ENCODE measurements at regions not wholly inside any gene's neighbourhood (a gene's known extent, or its start where the extent isn't known, plus 50 kb on each side); places are given as distances from the start of the nearest gene placed in this dataset.

DNA sequence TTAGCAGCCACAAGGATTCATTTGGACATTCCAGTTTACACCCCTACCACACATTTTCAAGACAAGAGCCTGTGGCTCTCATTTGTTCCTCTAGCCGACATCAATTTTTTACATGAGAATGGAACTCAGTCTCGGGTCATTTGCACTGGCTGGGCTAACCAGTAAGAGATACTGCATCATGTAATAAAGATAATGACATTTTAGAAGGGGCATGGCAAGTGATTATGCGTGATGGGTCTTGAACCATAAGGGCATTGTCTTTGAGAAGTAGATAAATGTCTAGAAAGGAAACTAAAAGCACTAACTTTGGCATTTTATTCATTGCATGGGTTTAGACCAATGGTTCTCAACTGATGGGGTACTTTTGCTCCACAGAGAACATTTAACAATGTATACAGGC is 146.0 kb upstream of the GRM7 start:
- H3K36me3 Mint-ChIP-seq (ENCODE audit: low read depth): no peaks in the 10 kb centered on the region
- no peaks in the 10 kb centered on the region for H3K27me3 ChIP-seq (ENCODE audit: control insufficient read depth, insufficient read depth, low read length, poor library complexity, severe bottlenecking)
- peaks cover 3% of the 10 kb centered on the region for H3K4me1 Mint-ChIP-seq
- no peak overlapping the region for H3K27ac ChIP-seq (ENCODE audit: low read depth, low read length)
- WGBS, 2 experiments (ENCODE audit: insufficient coverage in 1 of 2, insufficient read length in 1 of 2): 85 to 95% methylated on average over 3 of the region's 3 CpGs
- no peak for DNase-seq
- no peaks in the 10 kb centered on the region for H3K9me3 Mint-ChIP-seq
- H3K9ac ChIP-seq (ENCODE audit: extremely low read depth, low read length, poor library complexity, severe bottlenecking): no peak overlapping the region
- TF ChIP-seq, protein P1, sequence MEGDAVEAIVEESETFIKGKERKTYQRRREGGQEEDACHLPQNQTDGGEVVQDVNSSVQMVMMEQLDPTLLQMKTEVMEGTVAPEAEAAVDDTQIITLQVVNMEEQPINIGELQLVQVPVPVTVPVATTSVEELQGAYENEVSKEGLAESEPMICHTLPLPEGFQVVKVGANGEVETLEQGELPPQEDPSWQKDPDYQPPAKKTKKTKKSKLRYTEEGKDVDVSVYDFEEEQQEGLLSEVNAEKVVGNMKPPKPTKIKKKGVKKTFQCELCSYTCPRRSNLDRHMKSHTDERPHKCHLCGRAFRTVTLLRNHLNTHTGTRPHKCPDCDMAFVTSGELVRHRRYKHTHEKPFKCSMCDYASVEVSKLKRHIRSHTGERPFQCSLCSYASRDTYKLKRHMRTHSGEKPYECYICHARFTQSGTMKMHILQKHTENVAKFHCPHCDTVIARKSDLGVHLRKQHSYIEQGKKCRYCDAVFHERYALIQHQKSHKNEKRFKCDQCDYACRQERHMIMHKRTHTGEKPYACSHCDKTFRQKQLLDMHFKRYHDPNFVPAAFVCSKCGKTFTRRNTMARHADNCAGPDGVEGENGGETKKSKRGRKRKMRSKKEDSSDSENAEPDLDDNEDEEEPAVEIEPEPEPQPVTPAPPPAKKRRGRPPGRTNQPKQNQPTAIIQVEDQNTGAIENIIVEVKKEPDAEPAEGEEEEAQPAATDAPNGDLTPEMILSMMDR (conservative IDR thresholded peaks at IDR 0.05): no peak
- no peaks in the 10 kb centered on the region for H3K36me3 ChIP-seq (ENCODE audit: control insufficient read depth, insufficient read depth, low read length)
- H3K4me3 Mint-ChIP-seq: no peak overlapping the region
- no peak overlapping the region for H3K4me3 ChIP-seq (ENCODE audit: low read length)
- H3K27ac Mint-ChIP-seq: no peak overlapping the region
- H3K4me1 ChIP-seq (ENCODE audit: control insufficient read depth, insufficient read depth, low read length): no peaks in the 10 kb centered on the region
- H3K9me3 ChIP-seq (ENCODE audit: control insufficient read depth, low read length): no peaks in the 10 kb centered on the region
- no peaks in the 10 kb centered on the region for H3K27me3 Mint-ChIP-seq (ENCODE audit: insufficient read depth)

DNA sequence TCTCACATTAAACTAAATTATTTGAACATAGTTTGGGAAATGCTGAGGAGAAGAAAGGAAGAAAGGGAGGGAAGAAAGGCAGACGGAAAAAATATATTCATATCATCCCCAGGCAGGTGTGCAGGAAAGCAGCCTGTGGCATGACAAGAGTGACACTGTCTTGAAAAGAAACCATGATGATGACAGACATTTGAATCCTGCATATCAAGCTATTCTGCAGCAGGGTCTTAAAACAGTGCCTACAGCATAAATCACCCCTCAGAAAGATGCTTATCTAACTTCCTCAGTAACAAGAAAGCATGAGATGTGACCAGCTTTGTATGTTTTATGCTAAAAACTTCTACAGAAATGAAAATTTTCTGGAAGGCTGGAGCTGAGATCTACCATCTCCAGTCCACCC is 144.5 kb upstream of the GRM7 start:
- Histone ChIP-seq H3K9me3 (ENCODE audit: control insufficient read depth, low read length) (no peaks in the 10 kb centered on the region), H3K27me3 (ENCODE audit: control insufficient read depth, insufficient read depth, low read length, poor library complexity, severe bottlenecking) (no peaks in the 10 kb centered on the region), H3K4me3 (ENCODE audit: low read length) (no peak overlapping the region), H3K9ac (ENCODE audit: extremely low read depth, low read length, poor library complexity, severe bottlenecking) (no peak overlapping the region), H3K27ac (ENCODE audit: low read depth, low read length) (no peak overlapping the region), H3K4me1 (ENCODE audit: control insufficient read depth, insufficient read depth, low read length) (no peaks in the 10 kb centered on the region), H3K36me3 (ENCODE audit: control insufficient read depth, insufficient read depth, low read length) (no peaks in the 10 kb centered on the region)
- H3K27me3 Mint-ChIP-seq (ENCODE audit: insufficient read depth): no peaks in the 10 kb centered on the region
- peaks cover 3% of the 10 kb centered on the region for H3K4me1 Mint-ChIP-seq
- H3K36me3 Mint-ChIP-seq (ENCODE audit: low read depth): no peaks in the 10 kb centered on the region
- TF ChIP-seq, protein P1 (conservative IDR thresholded peaks at IDR 0.05): no peak
- no peaks in the 10 kb centered on the region for H3K9me3 Mint-ChIP-seq
- DNase-seq: no peak
- 0% methylated on average over 1 of the region's 1 CpG; no CpG with 5 or more reads in 1 of the 2 experiments for WGBS, 2 experiments (ENCODE audit: insufficient coverage in 1 of 2, insufficient read length in 1 of 2)
- no peak overlapping the region for H3K27ac Mint-ChIP-seq
- no peak overlapping the region for H3K4me3 Mint-ChIP-seq

DNA sequence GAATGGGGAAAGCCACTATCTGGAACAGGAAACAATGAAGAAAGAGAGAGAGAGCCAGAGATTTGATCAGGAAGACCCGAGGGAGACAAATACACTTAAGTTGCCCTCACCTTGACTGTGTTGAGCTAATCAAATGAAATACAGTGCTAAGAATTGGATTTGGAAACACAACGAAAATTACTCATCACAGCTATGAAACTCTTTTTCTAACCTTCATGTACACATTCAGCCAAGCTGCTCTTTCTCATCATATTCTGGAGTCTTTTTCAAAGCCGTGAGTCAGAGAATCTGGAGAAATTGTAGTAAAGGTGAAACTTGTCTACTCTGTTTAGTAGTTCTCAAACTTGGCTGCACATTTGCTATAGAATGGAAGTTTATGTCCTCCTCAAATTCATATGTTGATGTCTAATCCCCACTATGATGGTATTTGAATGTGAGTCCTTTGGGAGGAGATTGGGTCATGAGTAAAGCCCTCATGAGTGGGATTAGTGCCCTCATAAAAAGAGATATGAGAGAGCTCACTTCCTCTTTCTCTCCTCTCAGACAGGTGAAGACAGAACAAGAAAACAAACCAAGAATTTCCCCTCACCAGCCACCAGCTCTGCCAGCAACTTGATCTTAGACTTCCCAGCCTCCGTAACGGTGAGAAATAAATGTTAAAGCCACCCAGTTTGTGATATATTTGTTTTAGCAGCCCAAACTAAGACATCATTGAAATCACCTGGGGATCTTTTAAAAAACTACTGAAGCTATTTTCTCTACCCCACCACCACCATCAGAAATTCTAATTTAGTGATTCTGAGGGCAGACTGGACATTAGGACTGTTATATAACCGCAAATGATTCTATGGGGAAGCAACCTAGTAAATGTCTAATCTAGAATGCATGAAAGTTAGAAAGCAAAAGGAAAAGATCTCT is 143.6 kb upstream of the GRM7 start:
- H3K4me3 Mint-ChIP-seq: no peak overlapping the region
- H3K27ac Mint-ChIP-seq: no peak overlapping the region

More for the DNA sequence above, 143.6 kb upstream of the GRM7 start:
- peaks cover 3% of the 10 kb centered on the region for H3K4me1 Mint-ChIP-seq
- H3K4me3 ChIP-seq (ENCODE audit: low read length): no peak overlapping the region
- H3K27me3 Mint-ChIP-seq (ENCODE audit: insufficient read depth): no peaks in the 10 kb centered on the region
- no peaks in the 10 kb centered on the region for H3K4me1 ChIP-seq (ENCODE audit: control insufficient read depth, insufficient read depth, low read length)
- no peaks in the 10 kb centered on the region for H3K36me3 ChIP-seq (ENCODE audit: control insufficient read depth, insufficient read depth, low read length)
- no peaks in the 10 kb centered on the region for H3K9me3 ChIP-seq (ENCODE audit: control insufficient read depth, low read length)
- H3K27ac ChIP-seq (ENCODE audit: low read depth, low read length): no peak overlapping the region
- H3K9me3 Mint-ChIP-seq: no peaks in the 10 kb centered on the region
- no peak for DNase-seq
- H3K27me3 ChIP-seq (ENCODE audit: control insufficient read depth, insufficient read depth, low read length, poor library complexity, severe bottlenecking): no peaks in the 10 kb centered on the region
- TF ChIP-seq, protein P1 (conservative IDR thresholded peaks at IDR 0.05): no peak
- H3K36me3 Mint-ChIP-seq (ENCODE audit: low read depth): no peaks in the 10 kb centered on the region
- H3K9ac ChIP-seq (ENCODE audit: extremely low read depth, low read length, poor library complexity, severe bottlenecking): no peak overlapping the region
- 91 to 100% methylated on average over 1 to 6 of the region's 6 CpGs for WGBS, 2 experiments (ENCODE audit: insufficient coverage in 1 of 2, insufficient read length in 1 of 2)

All from endodermal cell (in vitro differentiated cells).